ENCODE measurements at regions not wholly inside any gene's neighbourhood (a gene's known extent, or its start where the extent isn't known, plus 50 kb on each side); places are given as distances from the start of the nearest gene placed in this dataset.

DNA sequence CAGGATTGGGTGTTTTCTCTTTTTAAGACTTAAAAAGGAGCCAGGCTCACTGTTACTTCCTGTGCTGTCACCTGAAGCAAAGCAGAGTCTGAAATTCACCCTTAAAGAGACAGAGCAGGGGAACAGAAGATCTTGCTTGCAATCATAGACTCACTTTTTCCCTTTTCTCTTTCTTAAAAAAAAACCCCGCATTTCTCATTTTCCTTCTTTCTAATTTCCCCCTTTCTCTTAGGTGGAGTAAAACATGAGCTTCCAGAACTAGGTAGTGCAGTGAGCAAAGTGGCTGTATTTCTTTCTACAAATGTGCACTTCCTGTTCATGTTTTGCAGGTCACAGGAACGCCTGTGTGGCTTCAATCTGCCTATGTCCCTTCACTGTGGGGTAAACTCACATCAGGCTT is 381.2 kb downstream of the LPIN1 start:
- no peaks in the 10 kb centered on the region for H3K79me2 ChIP-seq (ENCODE audit: low read depth)
- no peaks in the 10 kb centered on the region for H3F3A ChIP-seq (ENCODE audit: low read depth)
- DNase-seq (ENCODE audit: low spot score) = no peak
- H3K4me3 ChIP-seq = no peak overlapping the region
- Mint-ChIP-seq H3K4me3 (no peak overlapping the region), H3K27ac (no peak overlapping the region), H3K36me3 (no peaks in the 10 kb centered on the region), H3K27me3 (ENCODE audit: insufficient read depth, low read depth) (peaks cover 2% of the 10 kb centered on the region), H3K9me3 (peaks cover 4% of the 10 kb centered on the region), H3K4me1 (no peaks in the 10 kb centered on the region)
- no peak for TF ChIP-seq CTCF (IDR thresholded peaks at IDR 0.05)
- no peak for TF ChIP-seq EZH2phosphoT487 (IDR thresholded peaks at IDR 0.05)
- no peak for TF ChIP-seq EZH2 (IDR thresholded peaks at IDR 0.05)
- no peak overlapping the region for H3K9ac ChIP-seq
- H3K27ac ChIP-seq = no peak overlapping the region
- H2AFZ ChIP-seq (replicated peaks) = no peak overlapping the region
- H3K4me2 ChIP-seq = no peak overlapping the region
- no peaks in the 10 kb centered on the region for H3K9me3 ChIP-seq (ENCODE audit: low read depth)
- no peaks in the 10 kb centered on the region for H3K4me1 ChIP-seq
- H3K27me3 ChIP-seq = no peaks in the 10 kb centered on the region
- no peaks in the 10 kb centered on the region for H4K20me1 ChIP-seq (ENCODE audit: low read depth)
- H3K36me3 ChIP-seq = no peaks in the 10 kb centered on the region

- Histone ChIP-seq H3K27me3 (no peaks in the 10 kb centered on the region), H3K9ac (no peak overlapping the region), H3K4me3 (no peak overlapping the region), H3K36me3 (no peaks in the 10 kb centered on the region), H3K27ac (no peak overlapping the region), H2AFZ (replicated peaks) (no peak overlapping the region), H3K4me1 (no peaks in the 10 kb centered on the region), H3K4me2 (no peak overlapping the region), H3K9me3 (ENCODE audit: low read depth) (no peaks in the 10 kb centered on the region), H3K79me2 (ENCODE audit: low read depth) (no peaks in the 10 kb centered on the region), H4K20me1 (ENCODE audit: low read depth) (no peaks in the 10 kb centered on the region), H3F3A (ENCODE audit: low read depth) (no peaks in the 10 kb centered on the region)
- no peak for DNase-seq (ENCODE audit: low spot score)
- Mint-ChIP-seq H3K27me3 (ENCODE audit: insufficient read depth, low read depth) (no peaks in the 10 kb centered on the region), H3K4me1 (no peaks in the 10 kb centered on the region), H3K9me3 (no peaks in the 10 kb centered on the region), H3K27ac (no peak overlapping the region), H3K4me3 (no peak overlapping the region), H3K36me3 (no peaks in the 10 kb centered on the region)
- TF ChIP-seq CTCF (IDR thresholded peaks at IDR 0.05) (no peak), EZH2 (IDR thresholded peaks at IDR 0.05) (no peak), EZH2phosphoT487 (IDR thresholded peaks at IDR 0.05) (no peak)
Measured at GRCh38 chr2:12131975-12132374, 385.5 kb downstream of the LPIN1 start.

- H3K9ac ChIP-seq = no peak overlapping the region
- H3K36me3 ChIP-seq = no peaks in the 10 kb centered on the region
- no peaks in the 10 kb centered on the region for H3K27me3 ChIP-seq
- H3K36me3 Mint-ChIP-seq = no peaks in the 10 kb centered on the region
- peaks cover 3% of the 10 kb centered on the region for H3K4me1 Mint-ChIP-seq
- H3K9me3 ChIP-seq (ENCODE audit: low read depth) = no peaks in the 10 kb centered on the region
- H3K9me3 Mint-ChIP-seq = no peaks in the 10 kb centered on the region
- H3F3A ChIP-seq (ENCODE audit: low read depth) = no peaks in the 10 kb centered on the region
- H3K4me3 ChIP-seq = no peak overlapping the region
- no peaks in the 10 kb centered on the region for H3K4me1 ChIP-seq
- TF ChIP-seq CTCF (IDR thresholded peaks at IDR 0.05) = no peak
- TF ChIP-seq EZH2 (IDR thresholded peaks at IDR 0.05) = no peak
- TF ChIP-seq EZH2phosphoT487 (IDR thresholded peaks at IDR 0.05) = no peak
- H3K27ac ChIP-seq = no peak overlapping the region
- no peaks in the 10 kb centered on the region for H3K27me3 Mint-ChIP-seq (ENCODE audit: insufficient read depth, low read depth)
- no peak overlapping the region for H3K4me3 Mint-ChIP-seq
- no peak overlapping the region for H3K4me2 ChIP-seq
- no peak overlapping the region for H3K27ac Mint-ChIP-seq
- DNase-seq (ENCODE audit: low spot score) = no peak
- no peak overlapping the region for H2AFZ ChIP-seq (replicated peaks)
- H3K79me2 ChIP-seq (ENCODE audit: low read depth) = no peaks in the 10 kb centered on the region
- no peaks in the 10 kb centered on the region for H4K20me1 ChIP-seq (ENCODE audit: low read depth)
Measured at GRCh38 chr2:12141618-12142258, 395.3 kb downstream of the LPIN1 start.
